ENCODE measurements at regions not wholly inside any gene's neighbourhood (a gene's known extent, or its start where the extent isn't known, plus 50 kb on each side); places are given as distances from the start of the nearest gene placed in this dataset.

GRCh38 chr11:122204206-122204605 lies 88.2 kb upstream of the BLID start:
- no peaks in the 10 kb centered on the region for H3K9me3 ChIP-seq
- no peak overlapping the region for H3K4me3 ChIP-seq (ENCODE audit: low read depth, low read length)
- no peaks in the 10 kb centered on the region for H3K36me3 ChIP-seq
- H3K4me1 ChIP-seq: peaks cover 5% of the 10 kb centered on the region; the same call in 1 of the 2 replicates
- H3K27me3 ChIP-seq: no peaks in the 10 kb centered on the region
- no peak for DNase-seq
- TF ChIP-seq CTCF (IDR thresholded peaks at IDR 0.05; ENCODE audit: low read depth, low read length): no peak

- H3K4me3 ChIP-seq (ENCODE audit: low read depth, low read length): no peak overlapping the region
- DNase-seq: peak; percentile 61
Measured at GRCh38 chr11:122202951-122203456, 87.0 kb upstream of the BLID start.

GRCh38 chr11:122202161-122202950 lies 86.3 kb upstream of the BLID start:
- H3K27me3 ChIP-seq: peaks cover 3% of the 10 kb centered on the region; the same call in 1 of the 2 replicates
- H3K36me3 ChIP-seq: no peaks in the 10 kb centered on the region
- H3K4me1 ChIP-seq: peaks cover 5% of the 10 kb centered on the region; the same call in 1 of the 2 replicates
- DNase-seq: peak; percentile 10
- H3K9me3 ChIP-seq: no peaks in the 10 kb centered on the region
- no peak overlapping the region for H3K4me3 ChIP-seq (ENCODE audit: low read depth, low read length)
- no peak for TF ChIP-seq CTCF (IDR thresholded peaks at IDR 0.05; ENCODE audit: low read depth, low read length)

More at GRCh38 chr11:122202951-122203456, 87.0 kb upstream of the BLID start:
- Histone ChIP-seq H3K36me3 (no peaks in the 10 kb centered on the region), H3K27me3 (no peaks in the 10 kb centered on the region), H3K9me3 (no peaks in the 10 kb centered on the region), H3K4me1 (peaks cover 5% of the 10 kb centered on the region; the same call in 1 of the 2 replicates)
- TF ChIP-seq CTCF (IDR thresholded peaks at IDR 0.05; ENCODE audit: low read depth, low read length): peak; percentile 98

- no peaks in the 10 kb centered on the region for H3K9me3 ChIP-seq
- H3K4me1 ChIP-seq: peaks cover 5% of the 10 kb centered on the region; the same call in 1 of the 2 replicates
- no peak for DNase-seq
- H3K27me3 ChIP-seq: peaks cover 3% of the 10 kb centered on the region; the same call in 1 of the 2 replicates
- no peak overlapping the region for H3K4me3 ChIP-seq (ENCODE audit: low read depth, low read length)
- TF ChIP-seq CTCF (IDR thresholded peaks at IDR 0.05; ENCODE audit: low read depth, low read length): no peak
- no peaks in the 10 kb centered on the region for H3K36me3 ChIP-seq
Measured at GRCh38 chr11:122201106-122201505, 85.1 kb upstream of the BLID start.

- peaks cover 5% of the 10 kb centered on the region; the same call in 1 of the 2 replicates for H3K4me1 ChIP-seq
- H3K9me3 ChIP-seq: no peaks in the 10 kb centered on the region
- H3K27me3 ChIP-seq: peaks cover 5% of the 10 kb centered on the region; the same call in 1 of the 2 replicates
- H3K4me3 ChIP-seq (ENCODE audit: low read depth, low read length): no peak overlapping the region
- no peaks in the 10 kb centered on the region for H3K36me3 ChIP-seq
- no peak for TF ChIP-seq CTCF (IDR thresholded peaks at IDR 0.05; ENCODE audit: low read depth, low read length)
- DNase-seq: no peak
Measured at GRCh38 chr11:122199661-122200060, 83.6 kb upstream of the BLID start.
